ENCODE measurements at regions not wholly inside any gene's neighbourhood (a gene's known extent, or its start where the extent isn't known, plus 50 kb on each side); places are given as distances from the start of the nearest gene placed in this dataset.

DNA sequence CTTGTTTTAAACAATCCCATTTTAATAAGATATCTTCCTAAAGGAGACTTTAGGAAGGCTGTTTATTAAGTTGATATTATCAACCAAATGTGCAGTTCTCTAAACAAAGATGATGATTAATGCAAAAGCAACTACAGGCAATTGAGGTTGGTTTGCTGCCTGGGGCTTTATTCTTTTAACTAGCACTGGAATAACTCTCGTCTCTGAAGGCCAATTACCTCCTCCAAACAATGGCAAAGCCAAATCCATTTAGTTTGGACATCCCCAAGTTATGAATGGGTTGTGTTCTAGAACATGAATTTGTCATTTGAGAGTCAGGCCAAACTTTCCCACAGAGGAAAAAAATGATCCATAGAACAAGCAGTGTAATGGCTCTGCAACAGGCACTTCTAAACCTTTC lies 114.1 kb downstream of the SLC16A9 start:
- Mint-ChIP-seq H3K27ac (ENCODE audit: unreplicated experiment) (no peak overlapping the region), H3K36me3 (ENCODE audit: insufficient read depth, unreplicated experiment) (no peaks in the 10 kb centered on the region), H3K4me3 (ENCODE audit: low read depth, unreplicated experiment) (no peak overlapping the region), H3K4me1 (ENCODE audit: low read depth, unreplicated experiment) (no peaks in the 10 kb centered on the region), H3K27me3 (ENCODE audit: unreplicated experiment) (peaks cover 72% of the 10 kb centered on the region), H3K9me3 (ENCODE audit: low read depth, unreplicated experiment) (no peaks in the 10 kb centered on the region)
- CTCF ChIA-PET = no interaction called here
- intact Hi-C loops (cut with micrococcal nuclease; ENCODE audit: unreplicated experiment) = no loop called here
- BruUV-seq (replicated peaks) = no TSS peak
- TF ChIP-seq, protein P1, sequence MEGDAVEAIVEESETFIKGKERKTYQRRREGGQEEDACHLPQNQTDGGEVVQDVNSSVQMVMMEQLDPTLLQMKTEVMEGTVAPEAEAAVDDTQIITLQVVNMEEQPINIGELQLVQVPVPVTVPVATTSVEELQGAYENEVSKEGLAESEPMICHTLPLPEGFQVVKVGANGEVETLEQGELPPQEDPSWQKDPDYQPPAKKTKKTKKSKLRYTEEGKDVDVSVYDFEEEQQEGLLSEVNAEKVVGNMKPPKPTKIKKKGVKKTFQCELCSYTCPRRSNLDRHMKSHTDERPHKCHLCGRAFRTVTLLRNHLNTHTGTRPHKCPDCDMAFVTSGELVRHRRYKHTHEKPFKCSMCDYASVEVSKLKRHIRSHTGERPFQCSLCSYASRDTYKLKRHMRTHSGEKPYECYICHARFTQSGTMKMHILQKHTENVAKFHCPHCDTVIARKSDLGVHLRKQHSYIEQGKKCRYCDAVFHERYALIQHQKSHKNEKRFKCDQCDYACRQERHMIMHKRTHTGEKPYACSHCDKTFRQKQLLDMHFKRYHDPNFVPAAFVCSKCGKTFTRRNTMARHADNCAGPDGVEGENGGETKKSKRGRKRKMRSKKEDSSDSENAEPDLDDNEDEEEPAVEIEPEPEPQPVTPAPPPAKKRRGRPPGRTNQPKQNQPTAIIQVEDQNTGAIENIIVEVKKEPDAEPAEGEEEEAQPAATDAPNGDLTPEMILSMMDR (IDR thresholded peaks at IDR 0.05; ENCODE audit: unreplicated experiment) = no peak
- no peak for DNase-seq

DNA sequence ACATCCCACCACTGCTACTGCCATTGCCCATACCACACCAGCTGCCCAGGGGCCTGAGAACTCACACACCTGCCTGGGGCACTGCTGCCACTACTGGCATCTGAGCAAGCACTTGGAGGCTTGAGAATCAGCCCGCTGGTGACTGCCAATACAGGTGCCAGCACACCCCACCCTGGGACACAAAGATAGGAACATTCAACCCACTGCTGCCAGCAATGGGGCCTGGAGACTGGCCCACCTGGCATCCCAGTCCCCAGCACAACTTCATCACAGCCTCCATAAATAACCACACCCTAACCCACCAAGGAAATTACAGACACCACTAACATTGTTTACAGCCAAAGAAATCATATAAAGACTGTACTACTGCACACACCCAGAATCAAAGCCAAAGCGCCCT lies 115.9 kb downstream of the SLC16A9 start:
- CTCF ChIA-PET = interaction anchor here (1.3 kb wide), 1 partner anchor 9 kb away, joined by 3 read pairs; no protein-coding TSS in a partner anchor
- no TSS peak for BruUV-seq (replicated peaks)
- H3K9me3 Mint-ChIP-seq (ENCODE audit: low read depth, unreplicated experiment) = no peaks in the 10 kb centered on the region
- H3K36me3 Mint-ChIP-seq (ENCODE audit: insufficient read depth, unreplicated experiment) = no peaks in the 10 kb centered on the region
- no peak for DNase-seq
- TF ChIP-seq, protein P1 (IDR thresholded peaks at IDR 0.05; ENCODE audit: unreplicated experiment) = no peak
- H3K4me3 Mint-ChIP-seq (ENCODE audit: low read depth, unreplicated experiment) = no peak overlapping the region
- intact Hi-C loops (cut with micrococcal nuclease; ENCODE audit: unreplicated experiment) = no loop called here
- H3K27me3 Mint-ChIP-seq (ENCODE audit: unreplicated experiment) = peaks cover 86% of the 10 kb centered on the region
- no peaks in the 10 kb centered on the region for H3K4me1 Mint-ChIP-seq (ENCODE audit: low read depth, unreplicated experiment)
- H3K27ac Mint-ChIP-seq (ENCODE audit: unreplicated experiment) = no peak overlapping the region

DNA sequence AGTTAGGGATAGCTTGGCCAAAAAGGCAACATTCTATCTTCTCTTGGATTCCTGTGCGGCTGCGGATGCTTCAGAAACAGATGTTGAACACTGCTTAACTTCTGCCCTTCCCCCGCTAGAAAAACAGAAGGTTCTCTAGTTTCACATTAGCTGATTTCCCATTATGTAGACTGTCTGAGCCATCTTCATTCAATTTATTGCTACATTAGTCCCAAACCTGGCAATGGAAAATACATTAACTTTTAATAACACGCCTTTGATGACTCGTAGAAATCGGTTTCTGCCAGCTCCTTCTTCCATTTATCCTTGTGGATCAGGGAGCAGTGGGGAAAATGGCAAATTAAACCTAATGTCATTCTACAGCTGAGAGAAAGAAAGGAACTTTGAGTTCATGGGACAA lies 119.9 kb downstream of the SLC16A9 start:
- Mint-ChIP-seq H3K9me3 (ENCODE audit: low read depth, unreplicated experiment) (no peaks in the 10 kb centered on the region), H3K4me3 (ENCODE audit: low read depth, unreplicated experiment) (no peak overlapping the region), H3K36me3 (ENCODE audit: insufficient read depth, unreplicated experiment) (no peaks in the 10 kb centered on the region), H3K27me3 (ENCODE audit: unreplicated experiment) (peaks cover 72% of the 10 kb centered on the region), H3K4me1 (ENCODE audit: low read depth, unreplicated experiment) (no peaks in the 10 kb centered on the region), H3K27ac (ENCODE audit: unreplicated experiment) (no peak overlapping the region)
- TF ChIP-seq, protein P1 (IDR thresholded peaks at IDR 0.05; ENCODE audit: unreplicated experiment) = no peak
- CTCF ChIA-PET = interaction anchor here (1.6 kb wide), 1 partner anchor 23 kb away, joined by 4 read pairs; no protein-coding TSS in a partner anchor
- intact Hi-C loops (cut with micrococcal nuclease; ENCODE audit: unreplicated experiment) = no loop called here
- no peak for DNase-seq
- BruUV-seq (replicated peaks) = no TSS peak

DNA sequence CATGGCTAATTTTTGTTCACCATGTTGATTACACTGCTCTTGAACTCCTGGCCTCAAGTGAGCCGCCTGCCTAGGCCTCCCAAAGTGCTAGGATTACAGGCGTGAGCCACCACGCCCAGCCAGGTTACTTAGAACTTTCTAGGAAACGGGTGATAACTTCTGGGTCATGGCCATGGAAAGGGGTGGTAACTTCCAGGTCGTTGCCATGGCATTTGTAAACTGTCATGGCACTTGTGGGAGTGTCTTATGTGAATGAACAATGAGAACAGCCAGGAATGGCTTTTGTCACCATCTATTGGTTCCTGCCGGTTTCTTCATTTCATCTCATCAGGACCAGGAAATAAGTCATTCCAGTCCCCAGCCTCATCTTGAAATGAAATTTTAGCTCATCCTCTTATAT lies 120.9 kb downstream of the SLC16A9 start:
- intact Hi-C loops (cut with micrococcal nuclease; ENCODE audit: unreplicated experiment) = no loop called here
- no peak for DNase-seq
- no peaks in the 10 kb centered on the region for H3K9me3 Mint-ChIP-seq (ENCODE audit: low read depth, unreplicated experiment)
- no peaks in the 10 kb centered on the region for H3K36me3 Mint-ChIP-seq (ENCODE audit: insufficient read depth, unreplicated experiment)
- CTCF ChIA-PET = interaction anchor here (1.6 kb wide), 1 partner anchor 24 kb away, joined by 4 read pairs; no protein-coding TSS in a partner anchor
- H3K27ac Mint-ChIP-seq (ENCODE audit: unreplicated experiment) = no peak overlapping the region
- TF ChIP-seq, protein P1 (IDR thresholded peaks at IDR 0.05; ENCODE audit: unreplicated experiment) = no peak
- BruUV-seq (replicated peaks) = no TSS peak
- no peaks in the 10 kb centered on the region for H3K4me1 Mint-ChIP-seq (ENCODE audit: low read depth, unreplicated experiment)
- no peak overlapping the region for H3K4me3 Mint-ChIP-seq (ENCODE audit: low read depth, unreplicated experiment)
- H3K27me3 Mint-ChIP-seq (ENCODE audit: unreplicated experiment) = peaks cover 62% of the 10 kb centered on the region
